Neural cell (in vitro differentiated cells): ENCODE measurements at regions not wholly inside any gene's neighbourhood (a gene's known extent, or its start where the extent isn't known, plus 50 kb on each side); places are given as distances from the start of the nearest gene placed in this dataset.
"Not testable (repeated sequence)": the region's sequence is repeated elsewhere in the genome, so short reads cannot be mapped to it uniquely, and the experiment has no call there.

Experiments
- CTCF ChIP-seq: fragments of 450-650 bp; IDR thresholded peaks from 2 replicates; pipeline ENCODE4 v1.5.1; 2014; ENCODE audit warnings: antibody characterized with exemption, mild to moderate bottlenecking, moderate library complexity; ENCODE audit not compliant: poor library complexity, severe bottlenecking
- POLR2AphosphoS5 ChIP-seq: IDR thresholded peaks from 2 replicates; pipeline ENCODE4 v1.6.1; 2012
- REST ChIP-seq: IDR thresholded peaks from 2 replicates; pipeline ENCODE4 v1.6.1; 2012; ENCODE audit warnings: borderline replicate concordance

GRCh38 chr2:57251495-57251894, 795.1 kb upstream of the VRK2 start:
- not testable (repeated sequence) for TF ChIP-seq CTCF, POLR2AphosphoS5, REST
